HG03097 (cell line): ENCODE measurements at regions not wholly inside any gene's neighbourhood (a gene's known extent, or its start where the extent isn't known, plus 50 kb on each side); places are given as distances from the start of the nearest gene placed in this dataset.

Source experiments
- ATAC-seq: cut with Tn5 transposase; IDR thresholded peaks from one replicate; pipeline ENCODE4 v1.9.1; 2021; ENCODE audit not compliant: unreplicated experiment, low FRiP score

- ATAC-seq = no peak
These were observed 536.3 kb upstream of the TNP1 start for GRCh38 chr2:217396165-217396564.

DNA sequence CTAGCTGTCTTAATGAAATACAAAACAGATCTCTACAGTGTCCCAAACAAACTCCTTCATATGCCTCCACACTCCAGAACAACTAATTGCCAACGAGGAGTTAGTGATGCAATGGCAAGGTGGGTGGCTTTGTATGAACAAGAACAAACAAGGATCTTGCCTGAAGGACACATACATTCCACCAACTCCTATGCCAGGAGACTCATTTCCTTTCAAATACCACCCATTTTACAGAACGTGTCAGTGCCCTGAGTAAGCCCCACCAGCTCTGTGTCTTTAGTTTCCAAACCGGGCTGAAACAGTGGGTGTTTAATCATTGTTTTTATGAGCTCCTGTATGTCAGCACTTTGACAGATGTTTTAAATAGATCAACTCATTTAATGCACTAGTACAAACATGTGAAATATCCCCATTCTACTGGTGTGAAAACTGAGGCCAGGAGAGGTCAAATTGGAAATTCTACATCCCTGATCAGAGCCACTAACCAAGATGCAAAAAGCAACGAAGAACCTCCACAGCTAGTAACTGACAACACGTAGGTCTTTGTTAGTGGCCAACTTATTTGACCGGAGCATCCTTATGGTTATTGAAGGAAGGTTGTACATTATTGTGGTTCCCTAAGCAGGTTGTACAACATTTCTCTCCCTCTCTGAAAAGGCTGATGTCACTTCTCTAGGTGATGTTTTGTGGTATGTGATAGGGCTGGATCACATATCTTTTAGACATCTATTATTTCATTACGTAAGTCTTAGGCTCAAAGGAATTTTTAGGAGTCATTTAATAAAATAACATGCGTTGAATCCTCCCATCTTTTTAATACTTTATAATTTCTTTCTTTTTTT, 534.9 kb upstream of the TNP1 start:
- no peak for ATAC-seq

DNA sequence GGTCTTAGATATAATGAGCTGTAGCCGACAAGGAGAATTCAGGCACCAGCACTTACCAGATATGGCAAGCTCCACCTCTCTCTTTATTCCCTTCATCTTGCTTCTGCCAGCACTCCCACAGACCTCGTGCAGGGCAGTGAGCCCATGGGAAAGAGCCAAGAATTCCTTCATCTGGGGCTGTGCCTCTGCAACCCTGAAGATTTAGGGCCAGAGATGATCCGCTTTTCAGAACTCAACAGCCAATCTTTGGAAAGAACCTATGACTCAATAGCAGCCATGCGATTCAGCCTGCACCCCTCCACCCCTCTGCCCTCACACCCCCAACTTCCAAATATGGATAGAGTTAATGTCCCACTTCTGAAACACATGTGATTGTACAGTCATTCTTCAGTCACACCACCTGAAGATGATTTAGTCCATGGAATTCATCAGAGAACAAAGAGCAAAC, 533.7 kb upstream of the TNP1 start:
- ATAC-seq = no peak

DNA sequence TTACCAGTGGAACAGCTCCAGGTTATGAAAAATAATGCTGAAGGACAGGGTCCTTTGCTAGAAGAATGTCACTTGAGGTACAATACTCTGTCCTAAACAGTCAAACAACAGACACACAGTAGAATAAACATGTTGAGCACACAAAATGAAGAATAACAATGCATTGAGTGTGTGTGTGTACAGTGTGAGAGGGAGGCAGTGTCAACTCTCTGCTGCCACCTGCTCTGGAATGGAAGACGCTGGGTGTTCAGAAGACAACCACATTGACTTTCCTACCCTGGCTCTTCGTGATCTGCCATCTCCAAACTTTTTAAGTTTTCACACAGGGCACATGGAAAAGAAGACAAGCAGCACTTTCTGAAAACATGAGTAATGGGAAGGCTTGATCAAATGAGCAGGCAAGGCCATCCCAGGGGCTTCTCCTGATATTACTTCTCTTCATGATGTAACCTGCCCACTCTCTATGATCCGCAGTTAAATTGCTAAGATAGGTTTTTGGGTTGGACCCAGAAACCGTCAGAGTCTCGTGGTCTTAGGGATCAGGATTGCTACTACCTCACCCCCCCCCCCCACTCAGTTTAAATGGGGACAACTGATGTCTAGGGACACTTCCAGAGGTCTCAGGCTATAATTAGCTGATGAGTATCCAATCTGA, 533.2 kb upstream of the TNP1 start:
- no peak for ATAC-seq

DNA sequence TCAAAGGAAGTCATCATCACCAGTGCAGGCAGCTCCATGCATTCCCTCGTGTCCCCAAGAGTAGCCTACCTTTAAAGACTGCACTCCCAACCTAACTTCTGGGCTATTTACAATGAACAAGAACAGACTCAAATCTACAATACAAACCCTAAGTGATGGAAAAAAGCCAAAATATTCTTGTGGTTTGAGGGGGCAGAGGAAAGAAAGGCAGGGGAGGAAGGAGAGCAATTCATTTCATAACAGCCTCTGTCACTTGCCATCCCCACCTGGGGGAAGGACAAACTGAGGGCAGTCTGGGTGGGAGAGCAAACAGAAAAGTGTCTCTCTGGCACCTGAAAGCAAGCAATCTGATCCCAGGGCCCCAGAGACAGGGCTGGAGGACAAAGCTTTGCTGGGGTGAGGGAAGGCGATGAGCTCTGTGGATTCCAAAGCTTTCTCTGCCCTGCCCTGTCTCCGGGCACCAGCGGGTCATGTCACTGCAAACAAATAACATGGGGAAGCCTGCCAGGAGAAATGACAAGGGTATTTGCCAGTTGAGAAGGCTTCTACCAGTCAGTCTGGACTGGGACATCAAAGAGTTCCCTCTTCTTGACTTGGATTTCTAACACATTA, 528.0 kb upstream of the TNP1 start:
- ATAC-seq = no peak

- ATAC-seq = no peak
These were observed 526.2 kb upstream of the TNP1 start for GRCh38 chr2:217386041-217386440.

GRCh38 chr2:217383620-217384019, 523.8 kb upstream of the TNP1 start:
- ATAC-seq = no peak

- no peak for ATAC-seq
These were observed 522.9 kb upstream of the TNP1 start for GRCh38 chr2:217382794-217383193.

DNA sequence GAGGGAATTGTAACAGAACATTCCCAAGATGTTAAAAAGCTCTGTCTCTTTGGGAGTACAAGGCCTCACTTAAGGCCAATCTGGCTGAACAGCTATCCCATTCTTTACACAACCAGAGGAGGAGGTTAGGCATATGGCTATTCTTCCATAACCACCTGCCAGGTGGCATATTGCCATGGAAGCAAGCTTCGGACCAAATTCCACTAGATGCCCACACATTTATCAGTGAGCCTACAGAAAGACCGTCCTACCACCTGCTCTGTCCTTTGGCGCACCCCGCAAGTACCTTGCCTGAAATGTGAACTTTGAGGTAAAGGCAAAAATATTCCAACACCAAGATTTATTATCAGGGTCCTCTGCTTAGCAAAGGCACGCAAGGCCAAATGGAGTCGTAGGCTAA, 519.9 kb upstream of the TNP1 start:
- no peak for ATAC-seq

- no peak for ATAC-seq
These were observed 512.9 kb upstream of the TNP1 start for GRCh38 chr2:217372794-217373193.

GRCh38 chr2:217371781-217372213, 511.9 kb upstream of the TNP1 start:
- ATAC-seq = no peak

GRCh38 chr2:217370391-217370790, 510.5 kb upstream of the TNP1 start:
- ATAC-seq = no peak

DNA sequence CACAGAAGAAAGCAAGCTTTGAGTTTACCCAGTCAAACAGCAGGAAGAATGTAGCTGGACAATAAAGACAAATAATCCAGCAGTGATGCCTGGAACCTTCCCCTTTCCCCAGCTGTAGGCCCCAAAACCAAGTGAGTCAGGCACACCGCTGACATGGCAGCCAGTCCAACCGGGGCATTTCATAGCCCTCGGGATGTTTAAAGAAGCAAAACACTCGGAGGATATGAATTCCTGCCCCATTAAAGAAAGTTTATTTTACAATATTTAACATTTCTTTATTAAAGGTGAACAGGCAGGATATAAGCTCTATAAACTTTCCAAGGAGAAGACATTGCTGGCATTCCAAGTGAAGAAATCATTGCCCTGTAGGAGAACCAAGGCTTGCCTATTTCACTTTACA, 507.6 kb upstream of the TNP1 start:
- ATAC-seq = no peak

GRCh38 chr2:217366966-217367365, 507.1 kb upstream of the TNP1 start:
- ATAC-seq = no peak

DNA sequence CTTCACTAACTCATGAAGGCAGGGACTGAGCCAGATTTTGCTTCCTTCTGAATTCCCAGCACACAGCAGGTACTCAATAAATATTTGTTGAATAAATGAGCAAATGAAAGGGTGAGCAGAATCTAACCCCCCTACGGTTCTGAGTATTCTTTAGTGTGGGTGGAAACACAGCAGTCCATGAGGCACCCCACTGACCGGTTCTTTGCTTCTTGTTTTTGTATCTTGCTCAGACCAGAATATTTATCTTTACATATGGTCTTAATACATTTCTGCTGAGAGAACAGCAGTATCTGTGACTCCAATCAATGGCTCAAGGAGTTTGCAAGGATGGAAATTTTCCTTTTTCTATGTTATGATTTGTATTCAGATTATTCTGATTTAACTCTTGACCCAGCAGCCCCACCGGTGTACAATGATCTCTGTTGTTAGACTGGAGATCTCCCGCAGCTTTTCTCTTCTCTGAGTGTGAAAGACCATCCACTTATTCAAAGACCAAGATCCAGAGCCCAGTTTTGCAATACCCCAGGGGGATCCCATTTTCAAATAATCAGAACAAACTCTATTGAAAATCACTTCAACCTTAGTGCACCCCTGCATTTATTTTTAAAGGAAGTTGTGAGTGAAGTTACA, 506.5 kb upstream of the TNP1 start:
- ATAC-seq = no peak

GRCh38 chr2:217365656-217366055, 505.8 kb upstream of the TNP1 start:
- ATAC-seq = no peak

DNA sequence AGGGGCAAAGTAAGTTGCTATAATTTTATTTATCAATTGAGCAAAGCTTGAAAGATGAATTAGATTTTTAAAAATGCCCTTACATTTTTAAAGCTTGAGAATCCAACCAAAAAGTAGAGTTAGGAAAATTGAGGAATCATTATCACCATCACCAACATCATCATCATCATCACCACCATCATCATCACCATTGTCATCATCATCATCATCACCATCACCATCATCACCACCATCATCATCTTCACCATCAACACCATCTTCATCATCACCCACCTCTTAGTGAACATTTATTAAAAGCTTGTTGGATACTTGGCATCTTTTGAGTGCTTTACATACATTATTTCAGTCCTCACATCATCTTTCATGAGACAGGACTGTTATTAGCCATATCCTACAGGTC, 504.4 kb upstream of the TNP1 start:
- ATAC-seq = no peak

- ATAC-seq = no peak
These were observed 503.6 kb upstream of the TNP1 start for GRCh38 chr2:217363470-217363869.

DNA sequence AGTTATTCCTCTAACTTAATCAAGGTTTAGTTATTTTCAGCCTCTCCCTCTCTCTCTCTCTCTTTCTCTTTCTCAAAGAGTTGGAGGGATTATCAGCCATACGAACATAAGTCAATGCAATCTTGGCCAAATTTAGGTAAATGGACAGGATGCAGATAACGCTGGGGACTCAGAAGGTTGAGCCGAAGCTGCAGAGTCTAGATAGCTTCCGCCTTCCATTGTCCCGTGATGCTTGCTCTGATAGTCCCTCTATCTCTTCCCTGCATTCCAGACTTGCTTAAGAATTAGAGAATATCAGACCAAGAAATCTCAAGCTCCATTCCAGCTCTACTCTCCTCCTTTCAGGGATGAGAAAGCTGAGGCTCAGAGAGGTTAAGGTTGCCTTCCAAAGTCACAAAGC, 502.8 kb upstream of the TNP1 start:
- ATAC-seq = no peak

DNA sequence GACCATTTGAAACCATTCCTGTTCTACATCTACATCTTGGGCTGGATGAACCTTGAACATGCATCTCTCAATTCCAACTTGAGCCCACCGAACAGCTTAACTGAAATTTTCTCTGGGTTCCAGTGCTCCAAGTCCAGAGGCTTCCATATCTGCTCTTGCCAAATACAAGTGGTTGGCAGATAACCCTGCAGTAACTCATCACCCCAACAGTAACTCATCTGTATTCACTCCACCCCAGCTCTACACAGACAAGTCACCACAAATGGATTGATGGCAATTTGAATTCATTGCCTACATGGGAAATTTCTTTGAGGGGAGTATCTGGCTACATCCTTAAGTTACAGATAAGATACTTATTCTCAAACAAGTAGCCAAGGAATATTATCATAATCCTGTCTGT, 502.4 kb upstream of the TNP1 start:
- ATAC-seq = no peak

- no peak for ATAC-seq
These were observed 501.6 kb upstream of the TNP1 start for GRCh38 chr2:217361483-217361880.
